ENCODE measurements at regions not wholly inside any gene's neighbourhood (a gene's known extent, or its start where the extent isn't known, plus 50 kb on each side); places are given as distances from the start of the nearest gene placed in this dataset.

DNA sequence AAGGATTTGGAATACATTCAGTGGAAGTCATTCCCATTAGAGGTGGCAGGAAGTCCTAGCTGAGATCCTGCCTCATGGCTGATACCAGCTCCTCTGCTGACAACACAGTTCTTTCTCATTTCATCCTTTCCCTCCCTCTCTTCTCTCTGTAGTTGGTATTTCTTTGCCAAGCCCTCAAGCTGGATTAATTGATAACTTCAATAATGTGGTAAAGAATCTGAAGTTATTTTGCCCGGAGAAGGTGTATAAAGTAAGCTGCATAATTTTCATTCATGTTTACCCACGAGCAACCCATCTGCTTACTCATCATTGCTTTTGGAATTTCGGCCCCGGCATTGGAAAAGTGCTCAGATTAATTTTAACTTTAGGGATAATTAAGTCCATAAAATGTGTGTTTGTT lies 85.2 kb upstream of the PLPP4 start:
- no peak for TF ChIP-seq CTCF (IDR thresholded peaks at IDR 0.05)
- TF ChIP-seq POLR2A (IDR thresholded peaks at IDR 0.05), result no peak
- no peak for TF ChIP-seq POLR2AphosphoS5 (IDR thresholded peaks at IDR 0.05)
